Left forelimb (tissue), 1 donor: ENCODE measurements at regions not wholly inside any gene's neighbourhood (a gene's known extent, or its start where the extent isn't known, plus 50 kb on each side); places are given as distances from the start of the nearest gene placed in this dataset.

Experiments
- DNase-seq: peaks from one replicate; pipeline ENCODE4 v3.0.0-alpha.2; 2018; ENCODE audit warnings: low spot score

- no peak for DNase-seq
Measured at GRCh38 chr6:48912503-48912902, 550.5 kb downstream of the MMUT start.

GRCh38 chr6:48904809-48905208 lies 558.2 kb downstream of the MMUT start:
- DNase-seq, result no peak

- DNase-seq, result no peak
Measured at GRCh38 chr6:48894469-48894868, 568.6 kb downstream of the MMUT start.

- no peak for DNase-seq
Measured at GRCh38 chr6:48893048-48893447, 570.0 kb downstream of the MMUT start.

GRCh38 chr6:48891308-48891707 lies 571.7 kb downstream of the MMUT start:
- DNase-seq, result no peak

GRCh38 chr6:48889429-48889828 lies 573.6 kb downstream of the MMUT start:
- DNase-seq, result no peak

- no peak for DNase-seq
Measured at GRCh38 chr6:48883116-48883515, 579.9 kb downstream of the MMUT start.

- no peak for DNase-seq
Measured at GRCh38 chr6:48881551-48881950, 581.5 kb downstream of the MMUT start.

- DNase-seq, result no peak
Measured at GRCh38 chr6:48869595-48869994, 593.5 kb downstream of the MMUT start.

- DNase-seq, result no peak
Measured at GRCh38 chr6:48866682-48867081, 596.4 kb downstream of the MMUT start.

GRCh38 chr6:48860175-48860574 lies 602.9 kb downstream of the MMUT start:
- no peak for DNase-seq

- DNase-seq, result no peak
Measured at GRCh38 chr6:48859562-48860123, 603.4 kb downstream of the MMUT start.

- no peak for DNase-seq
Measured at GRCh38 chr6:48845219-48845618, 617.8 kb downstream of the MMUT start.

GRCh38 chr6:48844696-48845095 lies 618.4 kb downstream of the MMUT start:
- DNase-seq, result no peak

GRCh38 chr6:48840896-48841295 lies 622.2 kb downstream of the MMUT start:
- DNase-seq, result no peak

- no peak for DNase-seq
Measured at GRCh38 chr6:48839206-48839605, 623.8 kb downstream of the MMUT start.

- DNase-seq, result no peak
Measured at GRCh38 chr6:48837744-48838143, 625.3 kb downstream of the MMUT start.

- no peak for DNase-seq
Measured at GRCh38 chr6:48835421-48835958, 627.6 kb downstream of the MMUT start.

- no peak for DNase-seq
Measured at GRCh38 chr6:48834706-48835105, 628.3 kb downstream of the MMUT start.

- no peak for DNase-seq
Measured at GRCh38 chr6:48833916-48834315, 629.1 kb downstream of the MMUT start.

GRCh38 chr6:48826901-48827701 lies 636.0 kb downstream of the MMUT start:
- DNase-seq, result no peak

GRCh38 chr6:48826152-48826515 lies 636.9 kb downstream of the MMUT start:
- DNase-seq, result no peak

GRCh38 chr6:48825501-48826151 lies 637.4 kb downstream of the MMUT start:
- DNase-seq, result no peak
